ENCODE measurements at regions not wholly inside any gene's neighbourhood (a gene's known extent, or its start where the extent isn't known, plus 50 kb on each side); places are given as distances from the start of the nearest gene placed in this dataset.
"Not testable (repeated sequence)": the region's sequence is repeated elsewhere in the genome, so short reads cannot be mapped to it uniquely, and the experiment has no call there.

DNA sequence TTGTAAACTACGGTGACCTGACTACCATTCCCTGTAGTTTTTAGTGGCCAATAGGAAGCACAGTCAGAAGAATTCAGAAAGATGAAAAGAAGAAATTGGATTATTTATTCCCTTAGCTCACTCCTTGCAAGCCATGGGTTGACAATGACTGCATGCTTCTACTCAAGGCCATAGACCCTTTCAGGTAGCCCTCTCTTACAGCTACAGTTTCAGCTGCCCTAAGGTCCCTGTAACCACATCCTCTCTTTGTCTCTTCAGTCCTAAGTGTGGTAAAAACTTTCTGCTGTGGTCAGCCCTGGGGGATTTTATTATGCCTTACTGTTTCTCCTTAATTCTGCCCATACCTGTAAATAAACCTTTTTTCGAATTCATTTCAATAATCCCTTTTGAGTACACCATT is 551.8 kb upstream of the TGIF2LX start:
- TF ChIP-seq, protein P1, sequence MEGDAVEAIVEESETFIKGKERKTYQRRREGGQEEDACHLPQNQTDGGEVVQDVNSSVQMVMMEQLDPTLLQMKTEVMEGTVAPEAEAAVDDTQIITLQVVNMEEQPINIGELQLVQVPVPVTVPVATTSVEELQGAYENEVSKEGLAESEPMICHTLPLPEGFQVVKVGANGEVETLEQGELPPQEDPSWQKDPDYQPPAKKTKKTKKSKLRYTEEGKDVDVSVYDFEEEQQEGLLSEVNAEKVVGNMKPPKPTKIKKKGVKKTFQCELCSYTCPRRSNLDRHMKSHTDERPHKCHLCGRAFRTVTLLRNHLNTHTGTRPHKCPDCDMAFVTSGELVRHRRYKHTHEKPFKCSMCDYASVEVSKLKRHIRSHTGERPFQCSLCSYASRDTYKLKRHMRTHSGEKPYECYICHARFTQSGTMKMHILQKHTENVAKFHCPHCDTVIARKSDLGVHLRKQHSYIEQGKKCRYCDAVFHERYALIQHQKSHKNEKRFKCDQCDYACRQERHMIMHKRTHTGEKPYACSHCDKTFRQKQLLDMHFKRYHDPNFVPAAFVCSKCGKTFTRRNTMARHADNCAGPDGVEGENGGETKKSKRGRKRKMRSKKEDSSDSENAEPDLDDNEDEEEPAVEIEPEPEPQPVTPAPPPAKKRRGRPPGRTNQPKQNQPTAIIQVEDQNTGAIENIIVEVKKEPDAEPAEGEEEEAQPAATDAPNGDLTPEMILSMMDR (conservative IDR thresholded peaks at IDR 0.05; ENCODE audit: low read depth, low read length): not testable (repeated sequence)
- TF ChIP-seq EZH2phosphoT487 (IDR thresholded peaks at IDR 0.05; ENCODE audit: borderline replicate concordance, low read length): not testable (repeated sequence)

Data from PC-3 (cell line).